ENCODE measurements at regions not wholly inside any gene's neighbourhood (a gene's known extent, or its start where the extent isn't known, plus 50 kb on each side); places are given as distances from the start of the nearest gene placed in this dataset.

GRCh38 chr2:74735009-74735408, 81.0 kb downstream of the SEMA4F start:
- ATAC-seq: no peak
- no peak overlapping the region for H3K27ac ChIP-seq

DNA sequence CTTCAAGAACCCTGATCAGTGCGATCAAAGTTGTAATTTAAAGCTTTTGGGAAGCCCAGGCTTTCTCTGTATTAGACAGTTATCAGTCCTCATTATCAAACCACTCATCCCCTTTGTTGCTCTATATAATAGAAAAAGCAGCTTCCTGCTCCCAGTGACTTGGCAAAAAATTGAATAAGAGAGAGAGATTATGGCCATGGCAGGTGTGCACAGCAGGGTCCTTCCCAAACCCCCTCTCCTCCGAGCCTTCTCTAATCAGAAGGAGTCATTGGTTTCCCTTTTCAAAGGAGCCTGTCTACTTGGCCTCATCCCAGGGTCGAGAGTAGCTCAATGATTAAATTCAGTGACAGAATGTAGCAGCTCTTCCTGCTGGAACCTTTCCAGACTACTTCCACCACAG, 81.5 kb downstream of the SEMA4F start:
- POLR2A ChIA-PET: no interaction called here
- no peak for ATAC-seq

More at GRCh38 chr2:74735009-74735408, 81.0 kb downstream of the SEMA4F start:
- H3K4me1 ChIP-seq: peaks cover 9% of the 10 kb centered on the region
- TF ChIP-seq, protein P1, sequence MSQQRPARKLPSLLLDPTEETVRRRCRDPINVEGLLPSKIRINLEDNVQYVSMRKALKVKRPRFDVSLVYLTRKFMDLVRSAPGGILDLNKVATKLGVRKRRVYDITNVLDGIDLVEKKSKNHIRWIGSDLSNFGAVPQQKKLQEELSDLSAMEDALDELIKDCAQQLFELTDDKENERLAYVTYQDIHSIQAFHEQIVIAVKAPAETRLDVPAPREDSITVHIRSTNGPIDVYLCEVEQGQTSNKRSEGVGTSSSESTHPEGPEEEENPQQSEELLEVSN (IDR thresholded peaks at IDR 0.05; ENCODE audit: borderline replicate concordance, low read depth): no peak
- TF ChIP-seq PHF8 (IDR thresholded peaks at IDR 0.05; ENCODE audit: borderline replicate concordance, low read depth): no peak
- FAIRE-seq: no peak
- POLR2A ChIA-PET: no interaction called here
- CTCF ChIA-PET: interaction anchor here (0.9 to 3.8 kb wide), 3 partner anchors 9 to 164 kb away, joined by 3 to 15 read pairs (median 3); no protein-coding TSS in a partner anchor
- DNase-seq (ENCODE audit: low read depth in 1 of 2, low spot score in 1 of 2): no peak
- H3K4me3 ChIP-seq: no peak overlapping the region
- peaks cover 21% of the 10 kb centered on the region for H3K9me3 ChIP-seq
- H3K4me2 ChIP-seq: no peak overlapping the region
- WGBS (ENCODE audit: missing lambda C conversion rate): 59% methylated on average over 2 of the region's 2 CpGs

DNA sequence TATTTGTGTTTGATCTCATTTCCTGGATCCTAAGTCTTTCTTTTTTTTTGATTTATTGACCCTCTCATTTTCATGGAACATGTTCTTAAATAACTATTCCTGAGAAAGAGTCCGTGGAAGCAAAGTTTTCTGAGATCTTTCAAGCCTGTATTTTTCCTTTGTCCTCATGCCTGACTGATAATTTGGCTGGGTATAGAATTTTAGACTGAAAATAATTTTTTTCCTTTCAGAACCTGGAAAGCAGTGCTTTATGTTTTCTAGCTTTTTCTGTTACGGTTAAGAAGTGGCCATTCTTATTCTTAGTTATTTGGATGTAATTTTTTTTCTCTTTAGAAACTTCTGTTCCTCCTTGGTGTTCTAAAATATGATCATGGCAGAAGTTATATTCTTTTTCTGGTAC, 82.5 kb downstream of the SEMA4F start:
- DNase-seq (ENCODE audit: low read depth in 1 of 2, low spot score in 1 of 2): no peak
- Histone ChIP-seq H3K4me2 (no peak overlapping the region), H3K4me1 (peaks cover 25% of the 10 kb centered on the region), H3K27ac (no peak overlapping the region), H3K4me3 (no peak overlapping the region), H3K9me3 (peaks cover 13% of the 10 kb centered on the region)
- ATAC-seq: no peak
- ChIA-PET CTCF (interaction anchor here (3.8 kb wide), 1 partner anchor 22 kb away, joined by 15 read pairs; no protein-coding TSS in a partner anchor), POLR2A (no interaction called here)
- TF ChIP-seq FOXS1 (CRISPR knock-in tag; IDR thresholded peaks at IDR 0.05) (no peak), JUNB (IDR thresholded peaks at IDR 0.05) (no peak), FOSB (CRISPR knock-in tag; IDR thresholded peaks at IDR 0.05) (no peak), FOSL2 (IDR thresholded peaks at IDR 0.05) (no peak), FOSL2 (CRISPR knock-in tag; IDR thresholded peaks at IDR 0.05) (no peak), JUN (IDR thresholded peaks at IDR 0.05) (no peak), CHD4 (IDR thresholded peaks at IDR 0.05; ENCODE audit: borderline replicate concordance) (no peak), RFX5 (IDR thresholded peaks at IDR 0.05) (no peak), NPAS2 (CRISPR knock-in tag; IDR thresholded peaks at IDR 0.05; ENCODE audit: borderline replicate concordance) (no peak), MAX (IDR thresholded peaks at IDR 0.05) (no peak), KDM1A (IDR thresholded peaks at IDR 0.05; ENCODE audit: low read depth) (no peak), NR3C1 (IDR thresholded peaks at IDR 0.05) (no peak)
- TF ChIP-seq, protein P1 (IDR thresholded peaks at IDR 0.05; ENCODE audit: borderline replicate concordance, low read depth): no peak
- TF ChIP-seq, protein P2, sequence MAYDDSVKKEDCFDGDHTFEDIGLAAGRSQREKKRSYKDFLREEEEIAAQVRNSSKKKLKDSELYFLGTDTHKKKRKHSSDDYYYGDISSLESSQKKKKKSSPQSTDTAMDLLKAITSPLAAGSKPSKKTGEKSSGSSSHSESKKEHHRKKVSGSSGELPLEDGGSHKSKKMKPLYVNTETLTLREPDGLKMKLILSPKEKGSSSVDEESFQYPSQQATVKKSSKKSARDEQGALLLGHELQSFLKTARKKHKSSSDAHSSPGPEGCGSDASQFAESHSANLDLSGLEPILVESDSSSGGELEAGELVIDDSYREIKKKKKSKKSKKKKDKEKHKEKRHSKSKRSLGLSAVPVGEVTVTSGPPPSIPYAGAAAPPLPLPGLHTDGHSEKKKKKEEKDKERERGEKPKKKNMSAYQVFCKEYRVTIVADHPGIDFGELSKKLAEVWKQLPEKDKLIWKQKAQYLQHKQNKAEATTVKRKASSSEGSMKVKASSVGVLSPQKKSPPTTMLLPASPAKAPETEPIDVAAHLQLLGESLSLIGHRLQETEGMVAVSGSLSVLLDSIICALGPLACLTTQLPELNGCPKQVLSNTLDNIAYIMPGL (CRISPR knock-in tag; IDR thresholded peaks at IDR 0.05; ENCODE audit: borderline replicate concordance): no peak
- WGBS (ENCODE audit: missing lambda C conversion rate): 33% methylated on average over 2 of the region's 2 CpGs
- FAIRE-seq: no peak

More for the DNA sequence above, 81.5 kb downstream of the SEMA4F start:
- no peak overlapping the region for H3K27ac ChIP-seq
- H3K4me1 ChIP-seq: peaks cover 14% of the 10 kb centered on the region
- no peak overlapping the region for H3K4me3 ChIP-seq
- no peak overlapping the region for H3K4me2 ChIP-seq
- TF ChIP-seq NR3C1 (IDR thresholded peaks at IDR 0.05) (no peak), MAX (IDR thresholded peaks at IDR 0.05) (no peak), CBX2 (IDR thresholded peaks at IDR 0.05; ENCODE audit: borderline replicate concordance, low read depth) (no peak), EP300 (IDR thresholded peaks at IDR 0.05) (no peak), JUNB (IDR thresholded peaks at IDR 0.05) (no peak)
- DNase-seq (ENCODE audit: low read depth in 1 of 2, low spot score in 1 of 2): no peak
- H3K9me3 ChIP-seq: peaks cover 17% of the 10 kb centered on the region
- FAIRE-seq: no peak
- WGBS (ENCODE audit: missing lambda C conversion rate): 50% methylated on average over 3 of the region's 3 CpGs
- CTCF ChIA-PET: interaction anchor here (0.9 to 3.8 kb wide), 4 partner anchors 9 to 163 kb away, joined by 3 to 15 read pairs (median 3); no protein-coding TSS in a partner anchor

All from A549 (cell line).